ENCODE measurements at regions not wholly inside any gene's neighbourhood (a gene's known extent, or its start where the extent isn't known, plus 50 kb on each side); places are given as distances from the start of the nearest gene placed in this dataset.
A peak's percentile ranks its signal among the peaks of the same experiment; 100 is the strongest.
"Not testable (repeated sequence)": the region's sequence is repeated elsewhere in the genome, so short reads cannot be mapped to it uniquely, and the experiment has no call there.

GRCh38 chr13:53101883-53102282 is 73.3 kb downstream of the OLFM4 start:
- no peak for DNase-seq

DNA sequence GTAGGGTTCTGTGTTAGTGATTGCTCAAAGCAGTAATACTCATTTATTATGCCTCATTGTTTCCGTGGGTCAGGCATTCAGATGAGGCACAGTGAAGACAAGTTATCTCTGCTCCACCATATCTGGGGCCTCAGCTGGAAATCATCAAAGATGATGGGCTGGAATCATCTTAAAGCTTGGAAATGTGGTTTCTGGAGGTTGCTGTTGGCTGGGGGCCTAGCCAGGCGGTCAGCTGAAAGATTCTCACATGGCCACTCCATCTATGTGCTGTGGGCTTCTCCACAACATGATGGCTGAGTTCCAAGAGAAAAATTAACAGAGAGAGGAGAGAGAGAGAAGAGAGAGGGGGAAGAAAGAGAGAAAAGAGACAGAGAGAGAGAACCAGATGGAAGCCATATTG is 75.5 kb downstream of the OLFM4 start:
- DNase-seq, result no peak

DNA sequence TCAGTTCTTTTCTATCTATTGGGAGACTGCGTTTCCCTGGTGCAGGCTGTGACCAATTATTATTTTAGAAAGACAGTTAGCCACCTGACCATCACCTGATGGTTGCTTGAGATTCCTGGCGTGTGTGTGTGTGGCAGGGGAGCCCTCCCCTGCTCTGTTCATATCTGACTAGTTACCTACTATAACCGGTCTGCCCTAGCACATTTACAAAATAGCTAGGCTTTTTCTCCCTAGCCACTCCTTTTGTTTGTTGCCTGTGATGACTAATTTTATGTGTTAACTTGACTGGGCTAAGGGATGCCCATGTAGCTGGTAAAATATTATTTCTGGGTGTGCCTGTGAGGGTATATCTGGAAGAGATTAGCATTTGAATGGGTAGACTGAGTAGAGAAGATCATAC is 76.9 kb downstream of the OLFM4 start:
- no peak for DNase-seq

- no peak for DNase-seq
Observed at GRCh38 chr13:53105890-53106289, 77.3 kb downstream of the OLFM4 start.

DNA sequence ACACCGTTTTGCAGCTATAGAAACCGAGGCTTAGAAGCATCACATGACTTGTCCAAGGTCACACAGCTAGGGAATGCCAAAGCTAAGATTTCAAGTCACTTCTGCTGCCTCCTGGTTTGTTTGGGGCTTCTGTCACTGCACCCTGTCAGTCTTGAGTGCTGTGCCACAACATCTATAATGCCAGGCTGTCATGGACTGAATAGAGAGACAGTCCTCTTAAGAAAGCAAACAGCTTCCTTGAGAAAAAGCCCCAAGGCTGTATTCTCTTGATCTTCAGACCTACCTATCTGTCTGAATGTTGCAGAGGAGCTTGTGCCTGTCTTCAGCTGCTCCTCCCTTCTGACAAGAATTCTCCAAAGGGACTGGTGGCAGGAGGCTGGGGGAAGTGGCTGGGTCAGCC is 81.6 kb downstream of the OLFM4 start:
- no peak for DNase-seq

GRCh38 chr13:53110614-53111013 is 82.0 kb downstream of the OLFM4 start:
- no peak for DNase-seq

GRCh38 chr13:53112522-53112921 is 83.9 kb downstream of the OLFM4 start:
- peak; percentile 69 to 92 (median 76) for DNase-seq

- DNase-seq, result not testable (repeated sequence)
Observed at GRCh38 chr13:53117048-53117447, 88.4 kb downstream of the OLFM4 start.

DNA sequence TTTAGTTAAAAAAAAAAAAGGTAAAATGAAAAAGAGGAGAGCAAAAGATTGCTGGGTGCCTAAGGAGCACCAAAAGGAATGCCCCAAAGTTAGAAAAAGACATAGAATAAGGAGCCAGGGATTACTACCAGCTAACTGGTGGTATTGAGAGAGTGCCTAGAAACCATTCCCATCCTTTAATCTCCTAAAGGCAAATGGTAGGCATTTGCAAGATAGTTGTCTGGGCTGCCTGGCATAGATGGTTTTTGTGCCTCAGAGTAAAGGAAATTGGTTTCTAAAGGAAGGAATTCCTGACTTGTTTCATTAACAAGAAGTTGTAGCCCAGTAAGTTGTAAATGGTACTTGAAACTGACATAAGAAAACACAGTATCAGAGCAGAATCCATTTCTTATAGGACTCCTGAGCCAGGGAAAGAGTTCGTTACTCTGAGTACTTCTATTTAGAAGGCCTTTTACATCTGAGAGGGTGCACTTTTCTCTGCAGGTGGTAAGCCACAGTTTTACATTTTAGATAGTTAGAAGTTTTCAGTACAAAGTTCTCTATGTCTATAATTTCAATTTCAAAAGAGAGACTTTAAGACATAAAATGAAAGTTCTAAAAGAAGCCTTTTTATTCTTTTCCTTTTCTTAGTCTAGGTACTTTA is 92.6 kb downstream of the OLFM4 start:
- no peak for DNase-seq

- DNase-seq, result peak in 1 of 3 experiments; percentile 26
Observed at GRCh38 chr13:53121919-53122318, 93.3 kb downstream of the OLFM4 start.

DNA sequence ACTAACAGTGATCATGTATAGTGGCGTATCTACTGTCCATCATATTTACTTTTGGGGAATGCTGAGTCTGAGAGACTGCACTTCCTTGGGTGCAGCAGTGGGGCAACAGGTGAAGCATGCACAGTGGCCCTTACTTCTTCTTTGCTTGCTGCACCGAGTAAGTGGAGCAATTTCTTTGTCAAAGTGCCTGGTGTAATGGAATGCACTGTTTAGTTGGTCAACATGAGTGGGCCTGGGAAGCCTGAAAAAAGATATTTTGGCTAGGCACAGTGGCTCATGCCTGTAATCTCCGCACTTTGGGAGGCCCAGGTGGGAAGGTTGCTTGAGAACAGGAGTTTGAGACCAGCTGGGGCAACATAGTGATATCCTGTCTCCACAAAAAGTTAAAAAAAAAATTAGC is 94.9 kb downstream of the OLFM4 start:
- DNase-seq, result no peak

DNA sequence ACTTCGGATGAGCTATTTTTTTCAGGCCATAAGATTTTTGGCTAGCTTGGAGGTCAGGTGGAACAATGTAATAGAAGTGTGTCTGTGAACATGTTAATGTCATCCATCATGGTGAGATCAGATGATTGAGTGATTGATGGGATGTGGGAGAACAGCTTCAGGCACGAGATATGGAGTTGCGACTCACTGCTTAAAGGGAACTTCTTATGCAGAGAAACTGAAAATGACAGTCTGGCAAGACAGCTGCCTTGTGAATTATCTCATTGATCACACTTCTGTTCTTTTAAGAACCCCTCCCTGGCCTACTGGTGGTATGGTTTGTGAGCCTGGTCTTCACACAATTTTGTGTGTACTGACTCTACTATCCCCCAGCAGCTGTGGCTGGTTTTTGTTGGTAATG is 96.0 kb downstream of the OLFM4 start:
- DNase-seq, result no peak

- DNase-seq, result no peak
Observed at GRCh38 chr13:53126841-53127245, 98.2 kb downstream of the OLFM4 start.

GRCh38 chr13:53127373-53127772 is 98.8 kb downstream of the OLFM4 start:
- DNase-seq, result no peak

DNA sequence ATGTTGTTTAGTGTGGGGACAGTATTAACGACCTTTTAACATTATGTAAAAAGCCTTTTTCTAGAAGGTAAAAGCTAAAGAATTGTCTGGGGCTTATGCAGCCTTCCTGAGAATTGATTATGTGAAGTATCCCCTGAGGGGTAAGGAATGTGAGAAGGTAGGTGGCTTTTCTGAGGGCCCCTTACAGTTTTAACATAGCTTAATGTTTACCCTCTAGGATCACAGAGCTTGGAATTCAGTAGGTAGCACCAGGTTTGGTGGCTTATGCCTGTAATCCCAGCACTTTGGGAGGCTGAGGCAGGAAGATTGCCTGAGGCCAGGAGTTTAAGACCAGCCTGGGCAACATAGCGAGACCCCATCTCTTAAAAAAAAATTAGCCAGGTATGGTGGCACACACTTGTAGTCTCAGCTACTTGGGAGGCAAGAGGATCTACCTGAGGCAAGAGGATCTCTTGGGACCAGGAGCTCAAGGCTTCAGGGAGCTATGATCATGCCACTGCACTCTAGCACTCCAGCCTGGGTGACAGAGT is 101.3 kb downstream of the OLFM4 start:
- DNase-seq, result no peak

GRCh38 chr13:53131361-53131760 is 102.7 kb downstream of the OLFM4 start:
- no peak for DNase-seq

GRCh38 chr13:53135301-53135700 is 106.7 kb downstream of the OLFM4 start:
- no peak for DNase-seq

DNA sequence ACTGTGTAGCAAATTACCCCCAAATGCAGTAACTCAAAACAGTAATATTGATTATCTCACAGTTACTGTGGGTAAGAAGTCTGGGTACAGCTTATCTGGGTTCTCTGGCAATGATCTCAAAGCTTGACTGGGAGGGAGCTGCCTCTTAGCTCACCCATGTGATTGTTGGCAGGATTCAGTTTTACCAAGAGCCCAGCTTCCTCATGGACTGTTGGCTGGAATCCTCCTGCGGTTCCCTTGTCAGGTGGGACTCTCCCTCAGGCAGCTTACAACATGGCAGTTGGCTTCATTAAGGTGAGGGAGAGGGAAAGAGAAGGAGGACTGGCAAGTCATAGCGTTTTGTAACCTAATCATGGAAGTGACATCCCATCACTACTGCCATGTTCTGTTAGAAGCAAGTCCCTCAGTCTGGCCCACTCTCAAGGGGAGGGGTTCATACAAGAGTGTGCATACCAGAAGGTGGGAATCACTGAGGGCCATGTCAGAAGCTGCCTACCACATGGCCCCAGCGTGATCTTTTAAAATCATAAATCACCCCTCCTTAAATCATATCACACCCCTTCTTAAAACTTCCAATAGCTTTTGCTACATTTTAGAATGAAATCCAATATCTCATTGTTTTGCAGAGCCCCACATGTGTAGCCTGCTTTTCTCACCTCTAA is 108.1 kb downstream of the OLFM4 start:
- DNase-seq, result no peak

- no peak for DNase-seq
Observed at GRCh38 chr13:53137779-53138178, 109.2 kb downstream of the OLFM4 start.

- DNase-seq, result peak in 1 of 3 experiments; percentile 25
Observed at GRCh38 chr13:53138376-53139036, 109.9 kb downstream of the OLFM4 start.

DNA sequence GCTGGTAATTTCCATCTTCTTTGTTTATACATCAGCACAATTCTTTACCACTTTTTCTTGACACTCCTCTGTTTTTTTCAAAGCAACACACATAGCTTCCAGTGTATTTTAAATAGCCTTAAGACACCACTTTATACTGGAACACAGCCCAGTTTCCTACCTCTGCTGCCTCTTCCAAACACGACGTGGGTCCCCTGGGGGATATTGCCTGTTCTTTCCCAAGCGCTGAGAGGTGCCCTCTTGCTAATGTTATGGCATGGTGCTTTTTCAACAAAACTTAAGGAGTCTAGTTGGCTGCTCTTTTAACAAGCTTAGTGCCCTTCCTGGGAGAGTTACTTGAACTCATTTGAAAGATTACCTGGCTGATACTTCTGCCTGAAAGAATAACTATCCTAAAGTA is 112.7 kb downstream of the OLFM4 start:
- DNase-seq, result peak in 2 of 3 experiments; percentile 32 to 80

GRCh38 chr13:53142306-53142705 is 113.7 kb downstream of the OLFM4 start:
- DNase-seq, result no peak

DNA sequence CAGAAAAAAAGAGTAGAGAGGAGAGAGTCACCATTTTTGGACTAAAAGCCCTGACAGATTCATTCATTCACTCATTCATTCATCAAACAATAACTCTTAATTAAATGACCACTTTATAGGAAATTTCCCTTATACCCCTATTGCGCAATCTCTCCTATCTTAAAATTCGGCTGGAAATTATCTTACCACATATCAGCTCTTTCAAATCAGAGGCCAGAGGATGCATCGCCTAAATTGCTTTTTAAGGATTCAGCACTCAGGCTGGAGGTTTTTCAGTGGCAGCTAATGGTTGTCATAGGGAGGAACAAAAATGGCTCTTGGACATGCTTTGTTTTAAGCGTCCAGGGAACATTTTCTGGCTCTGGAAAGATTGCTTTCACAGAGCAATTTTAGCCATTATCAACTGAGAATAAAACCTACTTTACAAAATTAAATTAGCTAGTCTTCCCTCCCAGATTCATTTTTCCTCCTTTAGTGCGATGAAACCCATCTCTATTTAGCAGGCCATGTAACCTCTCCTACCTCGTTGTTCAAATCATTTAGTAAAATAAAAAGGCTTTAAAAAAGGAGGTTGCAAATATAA is 115.2 kb downstream of the OLFM4 start:
- no peak for DNase-seq

DNA sequence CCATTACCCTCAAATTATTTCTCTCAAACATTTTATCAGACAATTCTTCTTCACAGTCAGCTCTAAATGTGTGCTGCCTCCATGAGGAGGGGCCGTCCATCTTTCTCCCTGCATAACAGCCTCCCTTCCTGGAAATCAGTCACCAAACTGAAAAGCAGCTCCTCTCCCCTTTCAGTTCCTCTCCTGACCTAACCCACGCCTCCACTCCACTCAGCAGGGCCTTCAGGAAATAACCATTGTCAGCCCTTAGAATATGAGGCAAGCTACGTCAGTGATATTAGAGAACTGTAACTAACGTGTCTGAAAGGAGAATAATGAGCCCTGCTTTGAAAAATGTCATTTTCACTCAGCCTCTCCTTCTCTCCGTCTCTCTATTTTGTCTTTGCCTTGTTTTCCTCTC is 116.2 kb downstream of the OLFM4 start:
- no peak for DNase-seq

All from NCI-H1417 (cell line).